SIG-M5 treated with dmso at 0.1 percent for 504 hours (cell line): ENCODE measurements at regions not wholly inside any gene's neighbourhood (a gene's known extent, or its start where the extent isn't known, plus 50 kb on each side); places are given as distances from the start of the nearest gene placed in this dataset.
"Not testable (repeated sequence)": the region's sequence is repeated elsewhere in the genome, so short reads cannot be mapped to it uniquely, and the experiment has no call there.

Experiments
- DNase-seq: peaks from one replicate; lab custom pipeline; 2025; ENCODE audit not compliant: unreplicated experiment; lab: John Stamatoyannopoulos, UW

GRCh38 chr3:87621667-87622066 lies 345.3 kb upstream of the POU1F1 start:
- no peak for DNase-seq

DNA sequence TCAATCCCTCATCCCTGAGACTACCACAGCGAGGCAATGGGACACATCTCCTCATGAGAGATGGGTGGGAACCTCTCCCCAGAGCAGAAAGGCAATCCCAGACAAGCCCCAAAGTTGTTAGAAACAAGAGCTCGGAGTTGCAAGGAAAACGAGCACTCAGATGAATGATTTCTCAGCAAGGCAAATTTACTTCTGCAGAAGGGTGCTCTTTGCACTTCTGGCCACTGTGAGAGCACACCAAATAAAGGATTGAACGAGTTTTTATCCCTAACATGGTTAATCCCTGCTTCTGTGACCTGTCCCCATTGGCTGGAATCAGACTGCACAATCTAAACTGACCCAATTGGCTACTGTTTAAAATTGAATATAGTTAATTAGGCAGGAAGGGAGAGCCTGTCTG lies 339.1 kb upstream of the POU1F1 start:
- DNase-seq, result no peak

- DNase-seq, result no peak
Observed at GRCh38 chr3:87614998-87615397, 338.6 kb upstream of the POU1F1 start.

- no peak for DNase-seq
Observed at GRCh38 chr3:87607234-87607633, 330.9 kb upstream of the POU1F1 start.

DNA sequence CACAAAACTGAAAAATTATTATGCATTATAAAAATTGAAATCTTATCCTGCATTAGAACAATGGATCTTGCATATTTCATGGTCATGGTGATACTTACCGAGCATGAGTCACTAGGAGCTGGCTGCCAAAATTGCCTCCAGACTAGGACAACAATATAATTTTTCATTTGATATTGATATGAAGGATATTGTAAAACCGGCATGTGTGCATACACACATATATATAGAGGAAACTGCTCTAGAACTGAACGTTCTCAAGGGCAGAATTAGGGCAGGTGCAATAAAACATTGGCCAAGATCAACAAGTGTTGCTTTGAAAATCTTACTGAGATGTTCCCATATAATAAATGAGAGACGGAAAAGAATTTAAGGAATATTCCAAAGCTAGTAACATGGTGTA lies 319.4 kb upstream of the POU1F1 start:
- DNase-seq, result no peak

DNA sequence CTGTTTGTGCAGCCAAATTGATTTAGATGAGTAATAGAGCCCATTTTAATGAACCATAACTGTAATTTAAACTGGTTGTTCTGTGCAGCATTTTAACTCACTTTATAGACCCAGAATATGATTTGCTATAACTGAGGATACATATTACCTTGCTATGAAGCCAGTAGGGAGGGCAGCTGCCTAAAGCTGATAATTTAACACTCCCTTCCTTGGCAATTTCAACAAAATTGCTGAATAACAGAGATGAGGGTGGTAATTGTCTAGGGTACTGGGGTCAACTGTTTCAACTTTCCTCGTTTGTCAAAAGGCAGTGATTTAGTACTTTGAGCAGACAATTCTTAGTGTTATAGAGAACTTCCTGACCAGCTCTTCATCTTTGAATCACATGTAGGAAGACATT lies 304.9 kb upstream of the POU1F1 start:
- DNase-seq, result no peak

DNA sequence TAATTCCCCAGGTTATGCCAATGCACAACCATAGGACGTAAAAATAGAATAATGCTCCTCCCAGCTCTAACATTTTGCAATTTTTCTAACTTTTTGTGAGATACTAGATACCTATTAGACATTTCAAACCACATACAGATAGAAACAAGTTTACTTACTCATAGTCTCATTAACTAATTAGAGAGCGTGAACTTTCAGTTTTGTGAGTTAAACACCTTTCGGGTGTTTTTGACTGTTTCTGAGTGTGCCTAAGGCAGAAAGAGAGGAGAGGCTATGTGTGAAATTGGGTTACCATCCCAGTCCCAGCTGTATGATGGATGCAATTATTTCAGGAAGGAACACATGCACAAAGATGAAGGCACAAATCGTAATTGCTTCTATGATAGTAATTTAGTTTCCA lies 300.4 kb upstream of the POU1F1 start:
- DNase-seq, result no peak

DNA sequence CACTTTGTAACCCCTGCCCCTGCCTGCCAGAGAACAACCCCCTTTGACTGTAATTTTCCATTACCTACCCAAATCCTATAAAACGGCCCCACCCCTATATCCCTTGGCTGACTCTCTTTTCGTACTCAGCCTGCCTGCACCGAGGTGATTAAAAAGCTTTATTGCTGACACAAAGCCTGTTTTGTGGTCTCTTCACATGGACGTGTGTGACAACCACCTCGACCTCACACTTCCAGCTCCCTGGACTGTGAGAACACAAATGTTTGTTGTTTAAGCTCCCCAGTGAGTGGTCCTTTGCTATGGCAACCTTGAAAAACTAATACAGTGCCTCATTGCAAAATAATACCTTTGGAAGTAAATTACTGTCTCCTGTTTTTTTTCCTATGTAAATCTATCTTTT lies 299.2 kb upstream of the POU1F1 start:
- no peak for DNase-seq

DNA sequence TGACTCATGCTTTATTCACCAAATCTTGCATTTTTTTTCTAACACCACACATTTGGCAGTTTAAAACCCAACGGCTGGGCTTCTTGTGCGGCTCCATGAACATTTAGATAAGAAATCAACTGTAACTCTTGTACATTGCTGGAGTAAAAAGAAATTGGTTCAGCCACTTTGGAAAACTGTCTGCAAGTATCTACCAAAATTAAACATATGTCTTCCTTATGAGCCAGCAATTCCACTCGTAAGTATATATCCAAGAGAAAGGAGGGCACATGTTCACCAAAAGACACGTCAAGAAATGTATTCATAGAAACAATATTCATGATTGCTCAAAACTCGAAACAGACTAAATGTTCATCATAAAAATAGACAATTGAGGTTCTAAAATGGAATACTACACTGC lies 291.9 kb upstream of the POU1F1 start:
- DNase-seq, result no peak

- no peak for DNase-seq
Observed at GRCh38 chr3:87564438-87564837, 288.1 kb upstream of the POU1F1 start.

GRCh38 chr3:87563712-87564111 lies 287.3 kb upstream of the POU1F1 start:
- no peak for DNase-seq

DNA sequence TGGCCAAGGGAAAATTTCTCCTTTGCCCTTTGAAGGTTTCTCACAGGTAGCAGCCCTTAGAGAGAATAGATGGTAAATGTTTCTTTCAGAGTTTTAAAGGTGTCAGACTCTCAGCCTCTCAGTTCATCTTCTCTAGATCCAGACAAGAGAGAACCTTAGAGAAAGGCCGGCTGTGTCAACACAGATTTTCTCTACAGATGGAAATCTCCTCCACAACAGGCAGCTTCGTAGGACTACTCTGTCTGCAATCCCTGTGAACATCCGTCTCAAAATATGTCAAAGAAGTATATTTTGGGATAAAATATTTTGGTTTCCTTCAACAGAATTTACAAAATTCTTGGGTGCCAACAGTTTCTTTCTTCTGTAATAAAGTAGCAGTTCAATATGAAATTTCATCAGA lies 282.1 kb upstream of the POU1F1 start:
- no peak for DNase-seq

DNA sequence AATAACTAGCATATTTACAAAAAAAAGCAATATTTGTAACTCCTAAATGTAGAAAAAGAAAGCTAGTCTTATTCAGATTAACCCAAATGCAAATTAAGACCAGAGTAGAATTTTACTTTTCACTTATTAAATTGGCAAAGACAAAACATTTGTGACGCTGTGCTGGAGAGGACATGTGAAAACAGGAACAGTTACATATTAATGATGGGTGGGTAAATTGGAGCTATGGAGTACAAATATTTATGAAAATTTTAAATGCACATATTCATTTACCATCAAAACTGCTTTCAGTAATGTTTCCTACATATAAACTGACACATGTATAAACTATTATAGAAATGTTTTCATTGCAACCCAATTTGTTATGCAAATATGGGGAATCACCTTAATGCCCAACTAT lies 278.9 kb upstream of the POU1F1 start:
- DNase-seq, result no peak

DNA sequence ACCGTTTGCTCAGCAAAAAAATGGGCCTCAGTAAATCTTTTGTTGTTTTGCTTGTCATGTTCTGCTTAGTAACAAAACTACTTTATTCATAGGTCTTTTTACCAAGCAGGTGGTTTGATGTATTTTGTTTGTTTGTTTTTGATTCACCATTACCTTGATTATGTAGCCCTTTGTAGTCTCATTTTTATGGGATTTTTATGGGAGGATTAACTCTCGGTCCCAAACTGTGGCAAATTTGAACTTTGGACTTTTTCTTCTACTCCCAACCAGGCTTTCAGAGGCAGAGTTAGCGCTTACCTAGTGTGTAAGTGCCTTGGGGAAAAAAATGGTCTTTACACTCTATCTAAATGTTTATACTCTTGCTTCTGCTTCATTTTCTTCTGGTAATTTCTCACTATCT lies 276.7 kb upstream of the POU1F1 start:
- no peak for DNase-seq

DNA sequence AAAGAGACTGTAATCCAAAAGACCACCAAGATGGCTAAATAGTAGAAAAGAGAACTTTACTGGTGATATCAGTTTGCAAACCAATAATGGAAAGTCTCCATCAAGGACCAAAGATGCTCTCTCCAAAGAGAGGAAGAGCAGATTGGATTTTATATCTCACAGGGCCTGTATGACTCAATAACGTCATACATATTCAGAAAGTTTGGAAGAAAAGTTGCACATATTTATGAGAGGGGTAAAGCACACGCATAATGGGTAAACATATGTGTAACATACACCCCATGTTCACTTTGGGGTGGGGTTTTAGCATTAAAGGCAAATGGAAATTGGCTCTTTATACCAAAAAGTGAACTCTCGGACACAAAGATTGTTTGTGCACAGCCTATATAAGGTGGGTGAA lies 274.5 kb upstream of the POU1F1 start:
- DNase-seq, result no peak

DNA sequence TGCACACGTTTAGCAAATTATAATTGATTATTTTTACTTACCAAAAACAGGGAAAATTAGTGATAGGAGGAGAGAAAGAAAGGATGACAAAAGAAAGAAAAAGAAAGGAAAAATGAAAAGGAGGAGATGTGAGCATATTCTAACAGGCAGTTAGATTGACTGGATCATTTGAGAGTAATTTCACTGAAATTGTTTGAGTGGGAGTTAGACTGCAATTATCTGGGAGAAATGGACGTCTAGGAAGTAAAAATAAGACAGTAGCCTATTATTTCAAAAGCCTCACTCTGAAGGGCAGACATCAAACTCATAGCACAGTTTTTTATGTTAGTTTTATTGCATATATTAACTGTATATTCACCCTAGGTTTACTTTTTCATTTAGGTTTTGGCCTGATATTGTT lies 272.8 kb upstream of the POU1F1 start:
- no peak for DNase-seq

DNA sequence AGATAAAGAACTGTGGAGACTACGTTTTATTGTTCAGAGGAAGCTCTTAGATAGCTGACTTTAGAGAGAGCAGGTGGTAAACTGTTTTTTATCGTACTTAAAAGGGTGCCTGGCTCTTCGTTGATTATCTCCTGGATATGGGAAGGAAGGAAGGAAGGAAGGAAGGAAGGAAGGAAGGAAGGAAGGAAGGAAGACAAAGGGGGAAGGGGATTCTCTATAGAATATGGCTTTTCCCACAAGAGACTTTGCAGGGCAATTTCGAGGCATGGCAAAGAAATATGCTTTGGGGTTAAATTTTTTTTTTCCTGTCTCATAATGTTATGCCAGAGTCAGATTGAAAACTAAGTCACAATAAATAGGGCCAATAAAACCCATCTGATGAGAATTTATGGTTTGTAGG lies 271.9 kb upstream of the POU1F1 start:
- no peak for DNase-seq

DNA sequence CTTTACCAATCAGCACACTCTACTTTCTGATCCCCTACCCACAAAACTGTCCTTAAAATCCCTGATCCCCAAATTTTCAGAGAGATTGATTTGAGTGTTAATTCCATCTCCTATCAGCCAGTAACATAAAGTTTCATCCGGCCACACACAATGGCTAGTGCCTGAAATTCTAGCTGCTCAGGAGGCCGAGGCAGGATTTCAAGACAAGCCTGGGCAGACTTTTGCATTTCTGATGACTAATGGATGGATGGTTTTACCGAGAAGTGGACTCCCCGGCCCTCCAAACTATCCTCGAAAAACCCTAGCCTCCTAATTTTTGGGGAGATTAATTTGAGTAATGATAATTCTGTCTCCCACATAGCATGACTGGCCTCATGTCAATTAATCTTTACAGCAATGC lies 269.8 kb upstream of the POU1F1 start:
- DNase-seq, result no peak

DNA sequence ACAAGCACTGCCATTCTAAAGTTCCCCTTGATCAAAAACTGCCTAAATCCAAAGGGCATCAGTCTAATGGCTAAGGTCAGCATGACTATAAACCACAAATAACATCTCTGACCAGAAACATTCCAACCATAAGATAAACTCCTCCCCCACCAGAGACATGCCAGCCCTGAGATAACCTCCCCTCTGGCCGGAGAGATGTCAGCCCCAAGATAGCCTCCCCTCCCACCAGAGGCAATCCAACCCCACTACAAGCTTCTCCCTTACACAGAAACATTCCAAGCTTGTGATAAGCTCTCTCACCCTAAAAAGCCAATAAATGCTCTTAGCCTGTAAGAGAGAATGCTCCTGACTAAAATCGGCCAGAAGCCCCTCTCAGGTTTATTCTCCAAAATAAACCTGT lies 267.0 kb upstream of the POU1F1 start:
- DNase-seq, result not testable (repeated sequence)

- DNase-seq, result no peak
Observed at GRCh38 chr3:87541723-87542122, 265.3 kb upstream of the POU1F1 start.

DNA sequence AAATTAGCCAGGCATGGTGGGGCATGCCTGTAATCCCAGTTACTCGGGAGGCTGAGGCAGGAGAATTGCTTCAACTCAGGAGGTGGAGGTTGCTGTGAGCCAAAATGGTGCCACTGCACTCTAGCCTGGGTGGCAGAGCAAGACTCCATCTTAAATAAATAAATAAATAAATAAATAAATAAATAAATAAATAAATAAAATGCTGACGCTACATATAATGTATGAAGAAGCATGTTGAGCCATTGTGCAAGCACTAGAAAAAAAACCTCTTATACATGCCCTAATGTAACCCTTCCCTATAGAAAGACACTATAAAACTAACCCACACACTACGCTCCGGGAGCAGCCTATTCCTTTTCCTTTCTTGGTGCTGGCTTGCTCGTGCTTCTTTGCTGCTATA lies 262.3 kb upstream of the POU1F1 start:
- not testable (repeated sequence) for DNase-seq

DNA sequence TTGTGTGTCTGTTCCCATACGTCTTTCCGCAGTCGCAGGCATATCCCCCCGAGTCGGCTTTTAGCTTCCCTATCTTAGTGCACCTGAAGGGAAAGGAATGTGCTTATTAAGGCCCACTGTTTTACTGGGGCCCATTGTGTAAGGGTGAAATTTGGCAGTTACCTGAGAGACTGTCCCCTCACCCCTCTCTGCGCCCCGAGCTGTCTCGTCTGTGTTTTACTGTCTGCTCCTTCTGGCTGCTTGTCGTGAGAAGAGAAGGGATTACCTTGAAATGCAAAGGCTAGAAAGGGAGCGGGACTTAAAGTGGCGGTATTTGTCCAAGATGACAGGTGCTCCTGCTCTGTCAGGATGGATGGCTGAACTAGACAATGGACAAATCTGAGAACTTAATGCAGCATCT lies 233.0 kb upstream of the POU1F1 start:
- DNase-seq, result no peak

- no peak for DNase-seq
Observed at GRCh38 chr3:87508921-87509320, 232.5 kb upstream of the POU1F1 start.

GRCh38 chr3:87507753-87508152 lies 231.4 kb upstream of the POU1F1 start:
- DNase-seq, result no peak
